ENCODE measurements at regions not wholly inside any gene's neighbourhood (a gene's known extent, or its start where the extent isn't known, plus 50 kb on each side); places are given as distances from the start of the nearest gene placed in this dataset.

- no peak for DNase-seq (ENCODE audit: low read depth, low spot score)
Observed at GRCh38 chr3:30547716-30548115, 58.7 kb upstream of the TGFBR2 start.

GRCh38 chr3:30548600-30548999 lies 57.8 kb upstream of the TGFBR2 start:
- H3K27ac ChIP-seq, result no peak overlapping the region
- H3K9ac ChIP-seq (ENCODE audit: insufficient read length), result no peak overlapping the region
- no peak for TF ChIP-seq POLR2AphosphoS5 (IDR thresholded peaks at IDR 0.05; ENCODE audit: borderline replicate concordance, low read depth, low read length)
- TF ChIP-seq FOXP2 (optimal IDR thresholded peaks at IDR 0.05; ENCODE audit: control extremely low read depth, extremely low read length, insufficient read depth), result no peak
- no peak for TF ChIP-seq EZH2 (IDR thresholded peaks at IDR 0.05)
- no peak for DNase-seq (ENCODE audit: low read depth, low spot score)
- no peaks in the 10 kb centered on the region for H3K9me3 ChIP-seq (ENCODE audit: low read depth, low read length)
- H3K4me3 ChIP-seq, result no peak overlapping the region
- no peaks in the 10 kb centered on the region for H3K36me3 ChIP-seq (ENCODE audit: insufficient read depth, low read length)

More at GRCh38 chr3:30547716-30548115, 58.7 kb upstream of the TGFBR2 start:
- Histone ChIP-seq H3K4me3 (no peak overlapping the region), H3K9ac (ENCODE audit: insufficient read length) (no peak overlapping the region), H3K9me3 (ENCODE audit: low read depth, low read length) (no peaks in the 10 kb centered on the region), H3K27ac (no peak overlapping the region), H3K36me3 (ENCODE audit: insufficient read depth, low read length) (no peaks in the 10 kb centered on the region)
- TF ChIP-seq POLR2AphosphoS5 (IDR thresholded peaks at IDR 0.05; ENCODE audit: borderline replicate concordance, low read depth, low read length), result no peak
- TF ChIP-seq EZH2 (IDR thresholded peaks at IDR 0.05), result no peak
- TF ChIP-seq FOXP2 (optimal IDR thresholded peaks at IDR 0.05; ENCODE audit: control extremely low read depth, extremely low read length, insufficient read depth), result no peak

GRCh38 chr3:30549600-30549999 lies 56.8 kb upstream of the TGFBR2 start:
- TF ChIP-seq POLR2AphosphoS5 (IDR thresholded peaks at IDR 0.05; ENCODE audit: borderline replicate concordance, low read depth, low read length) (no peak), FOXP2 (optimal IDR thresholded peaks at IDR 0.05; ENCODE audit: control extremely low read depth, extremely low read length, insufficient read depth) (no peak), EZH2 (IDR thresholded peaks at IDR 0.05) (no peak)
- no peak for DNase-seq (ENCODE audit: low read depth, low spot score)
- no peaks in the 10 kb centered on the region for H3K36me3 ChIP-seq (ENCODE audit: insufficient read depth, low read length)
- no peaks in the 10 kb centered on the region for H3K9me3 ChIP-seq (ENCODE audit: low read depth, low read length)
- no peak overlapping the region for H3K9ac ChIP-seq (ENCODE audit: insufficient read length)
- no peak overlapping the region for H3K27ac ChIP-seq
- no peak overlapping the region for H3K4me3 ChIP-seq

- Histone ChIP-seq H3K9me3 (ENCODE audit: low read depth, low read length) (no peaks in the 10 kb centered on the region), H3K4me3 (no peak overlapping the region), H3K9ac (ENCODE audit: insufficient read length) (no peak overlapping the region), H3K36me3 (ENCODE audit: insufficient read depth, low read length) (no peaks in the 10 kb centered on the region), H3K27ac (no peak overlapping the region)
- DNase-seq (ENCODE audit: low read depth, low spot score), result no peak
- TF ChIP-seq EZH2 (IDR thresholded peaks at IDR 0.05), result no peak
- TF ChIP-seq POLR2AphosphoS5 (IDR thresholded peaks at IDR 0.05; ENCODE audit: borderline replicate concordance, low read depth, low read length), result no peak
- no peak for TF ChIP-seq FOXP2 (optimal IDR thresholded peaks at IDR 0.05; ENCODE audit: control extremely low read depth, extremely low read length, insufficient read depth)
Observed at GRCh38 chr3:30550246-30550645, 56.2 kb upstream of the TGFBR2 start.

GRCh38 chr3:30551266-30551665 lies 55.1 kb upstream of the TGFBR2 start:
- no peak for TF ChIP-seq POLR2AphosphoS5 (IDR thresholded peaks at IDR 0.05; ENCODE audit: borderline replicate concordance, low read depth, low read length)
- TF ChIP-seq FOXP2 (optimal IDR thresholded peaks at IDR 0.05; ENCODE audit: control extremely low read depth, extremely low read length, insufficient read depth), result no peak
- TF ChIP-seq EZH2 (IDR thresholded peaks at IDR 0.05), result no peak
- Histone ChIP-seq H3K27ac (no peak overlapping the region), H3K9ac (ENCODE audit: insufficient read length) (no peak overlapping the region), H3K9me3 (ENCODE audit: low read depth, low read length) (no peaks in the 10 kb centered on the region), H3K36me3 (ENCODE audit: insufficient read depth, low read length) (no peaks in the 10 kb centered on the region), H3K4me3 (no peak overlapping the region)
- no peak for DNase-seq (ENCODE audit: low read depth, low spot score)

- no peaks in the 10 kb centered on the region for H3K9me3 ChIP-seq (ENCODE audit: low read depth, low read length)
- no peaks in the 10 kb centered on the region for H3K36me3 ChIP-seq (ENCODE audit: insufficient read depth, low read length)
- H3K9ac ChIP-seq (ENCODE audit: insufficient read length), result no peak overlapping the region
- TF ChIP-seq POLR2AphosphoS5 (IDR thresholded peaks at IDR 0.05; ENCODE audit: borderline replicate concordance, low read depth, low read length) (no peak), EZH2 (IDR thresholded peaks at IDR 0.05) (no peak), FOXP2 (optimal IDR thresholded peaks at IDR 0.05; ENCODE audit: control extremely low read depth, extremely low read length, insufficient read depth) (no peak)
- no peak overlapping the region for H3K4me3 ChIP-seq
- no peak for DNase-seq (ENCODE audit: low read depth, low spot score)
- H3K27ac ChIP-seq, result no peak overlapping the region
Observed at GRCh38 chr3:30551927-30552326, 54.5 kb upstream of the TGFBR2 start.

GRCh38 chr3:30553641-30554316 lies 52.6 kb upstream of the TGFBR2 start:
- no peak for TF ChIP-seq FOXP2 (optimal IDR thresholded peaks at IDR 0.05; ENCODE audit: control extremely low read depth, extremely low read length, insufficient read depth)
- no peak for TF ChIP-seq EZH2 (IDR thresholded peaks at IDR 0.05)
- no peak for TF ChIP-seq POLR2AphosphoS5 (IDR thresholded peaks at IDR 0.05; ENCODE audit: borderline replicate concordance, low read depth, low read length)
- DNase-seq (ENCODE audit: low read depth, low spot score), result no peak
- H3K36me3 ChIP-seq (ENCODE audit: insufficient read depth, low read length), result no peaks in the 10 kb centered on the region
- no peak overlapping the region for H3K9ac ChIP-seq (ENCODE audit: insufficient read length)
- H3K4me3 ChIP-seq, result no peak overlapping the region
- no peaks in the 10 kb centered on the region for H3K9me3 ChIP-seq (ENCODE audit: low read depth, low read length)
- H3K27ac ChIP-seq, result no peak overlapping the region

GRCh38 chr3:30554317-30554690 lies 52.1 kb upstream of the TGFBR2 start:
- DNase-seq (ENCODE audit: low read depth, low spot score), result no peak
- Histone ChIP-seq H3K36me3 (ENCODE audit: insufficient read depth, low read length) (no peaks in the 10 kb centered on the region), H3K9ac (ENCODE audit: insufficient read length) (no peak overlapping the region), H3K9me3 (ENCODE audit: low read depth, low read length) (no peaks in the 10 kb centered on the region), H3K27ac (no peak overlapping the region), H3K4me3 (no peak overlapping the region)
- TF ChIP-seq POLR2AphosphoS5 (IDR thresholded peaks at IDR 0.05; ENCODE audit: borderline replicate concordance, low read depth, low read length) (no peak), EZH2 (IDR thresholded peaks at IDR 0.05) (no peak), FOXP2 (optimal IDR thresholded peaks at IDR 0.05; ENCODE audit: control extremely low read depth, extremely low read length, insufficient read depth) (no peak)

GRCh38 chr3:30555968-30556367 lies 50.4 kb upstream of the TGFBR2 start:
- no peak overlapping the region for H3K4me3 ChIP-seq
- DNase-seq (ENCODE audit: low read depth, low spot score), result no peak
- no peaks in the 10 kb centered on the region for H3K36me3 ChIP-seq (ENCODE audit: insufficient read depth, low read length)
- no peak for TF ChIP-seq POLR2AphosphoS5 (IDR thresholded peaks at IDR 0.05; ENCODE audit: borderline replicate concordance, low read depth, low read length)
- no peak for TF ChIP-seq FOXP2 (optimal IDR thresholded peaks at IDR 0.05; ENCODE audit: control extremely low read depth, extremely low read length, insufficient read depth)
- no peak for TF ChIP-seq EZH2 (IDR thresholded peaks at IDR 0.05)
- H3K27ac ChIP-seq, result no peak overlapping the region
- no peak overlapping the region for H3K9ac ChIP-seq (ENCODE audit: insufficient read length)
- H3K9me3 ChIP-seq (ENCODE audit: low read depth, low read length), result no peaks in the 10 kb centered on the region
